ENCODE measurements at regions not wholly inside any gene's neighbourhood (a gene's known extent, or its start where the extent isn't known, plus 50 kb on each side); places are given as distances from the start of the nearest gene placed in this dataset.

DNA sequence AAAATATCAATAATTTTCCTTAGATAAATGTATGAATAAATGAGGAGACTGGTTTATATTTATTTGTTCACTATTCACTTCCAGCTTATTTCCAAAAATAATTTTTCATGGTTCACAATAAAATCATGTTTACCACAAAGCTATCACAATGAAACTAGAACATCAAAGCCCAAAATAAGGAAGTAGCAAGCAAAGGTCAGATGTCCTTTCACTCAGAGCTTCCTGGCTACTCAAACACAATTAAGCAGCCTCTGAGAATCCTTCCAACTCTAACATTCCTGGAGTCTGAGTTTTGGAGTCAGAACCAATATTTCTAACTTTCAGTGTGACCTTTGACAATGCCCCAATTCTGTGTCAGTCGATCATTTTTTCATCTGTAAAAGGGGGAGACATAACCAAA is 527.0 kb downstream of the SOX6 start:
- ChIA-PET CTCF (interaction anchor here (1.2 kb wide), 1 partner anchor 10 kb away, joined by 3 read pairs; no protein-coding TSS in a partner anchor), POLR2A (no interaction called here), RAD21 (ENCODE audit: low non-redundant PET in 1 of 2, low total read pairs in 2 of 2, uncharacterized antibody in 2 of 2, unreplicated experiment in 2 of 2) (no interaction called here)
- H3K36me3 ChIP-seq (ENCODE audit: control insufficient read depth in 1 of 2, insufficient read depth in 2 of 2, low read length in 2 of 2): no peaks in the 10 kb centered on the region
- no TSS peak for BruUV-seq (replicated peaks)
- H3K4me3 ChIP-seq (replicated peaks in 1 of 2; ENCODE audit: low read depth in 1 of 2, low read length in 2 of 2): no peak overlapping the region
- no peak overlapping the region for H3K4me2 ChIP-seq (ENCODE audit: low read length)
- no peaks in the 10 kb centered on the region for H4K20me1 ChIP-seq (ENCODE audit: insufficient read depth)
- no peaks in the 10 kb centered on the region for H3K79me2 ChIP-seq (ENCODE audit: insufficient read depth, low read length)
- no peaks in the 10 kb centered on the region for H3K9me3 ChIP-seq (ENCODE audit: control insufficient read depth in 1 of 2, insufficient read depth in 1 of 2, low read depth in 1 of 2, low read length in 2 of 2)
- no peak overlapping the region for H3K9ac ChIP-seq (ENCODE audit: low read length)
- no peak for DNase-seq (ENCODE audit: low read depth, low spot score)
- intact Hi-C loops (cut with micrococcal nuclease): no loop called here
- no peaks in the 10 kb centered on the region for H3K9me2 ChIP-seq (ENCODE audit: insufficient read depth)
- no peak for ATAC-seq
- TF ChIP-seq SRF (IDR thresholded peaks at IDR 0.05; ENCODE audit: low read depth) (no peak), CEBPB (IDR thresholded peaks at IDR 0.05; ENCODE audit: low read depth) (no peak), SP1 (IDR thresholded peaks at IDR 0.05; ENCODE audit: low read depth) (no peak), JUND (IDR thresholded peaks at IDR 0.05) (no peak), RAD21 (IDR thresholded peaks at IDR 0.05; ENCODE audit: low read depth) (no peak), EGR1 (IDR thresholded peaks at IDR 0.05; ENCODE audit: low read depth) (no peak), ZNF274 (IDR thresholded peaks at IDR 0.05; ENCODE audit: low read depth, low read length) (no peak), TCF7L2 (IDR thresholded peaks at IDR 0.05; ENCODE audit: borderline replicate concordance, extremely low read depth, insufficient read depth, insufficient read length) (no peak)
- TF ChIP-seq, protein P1, sequence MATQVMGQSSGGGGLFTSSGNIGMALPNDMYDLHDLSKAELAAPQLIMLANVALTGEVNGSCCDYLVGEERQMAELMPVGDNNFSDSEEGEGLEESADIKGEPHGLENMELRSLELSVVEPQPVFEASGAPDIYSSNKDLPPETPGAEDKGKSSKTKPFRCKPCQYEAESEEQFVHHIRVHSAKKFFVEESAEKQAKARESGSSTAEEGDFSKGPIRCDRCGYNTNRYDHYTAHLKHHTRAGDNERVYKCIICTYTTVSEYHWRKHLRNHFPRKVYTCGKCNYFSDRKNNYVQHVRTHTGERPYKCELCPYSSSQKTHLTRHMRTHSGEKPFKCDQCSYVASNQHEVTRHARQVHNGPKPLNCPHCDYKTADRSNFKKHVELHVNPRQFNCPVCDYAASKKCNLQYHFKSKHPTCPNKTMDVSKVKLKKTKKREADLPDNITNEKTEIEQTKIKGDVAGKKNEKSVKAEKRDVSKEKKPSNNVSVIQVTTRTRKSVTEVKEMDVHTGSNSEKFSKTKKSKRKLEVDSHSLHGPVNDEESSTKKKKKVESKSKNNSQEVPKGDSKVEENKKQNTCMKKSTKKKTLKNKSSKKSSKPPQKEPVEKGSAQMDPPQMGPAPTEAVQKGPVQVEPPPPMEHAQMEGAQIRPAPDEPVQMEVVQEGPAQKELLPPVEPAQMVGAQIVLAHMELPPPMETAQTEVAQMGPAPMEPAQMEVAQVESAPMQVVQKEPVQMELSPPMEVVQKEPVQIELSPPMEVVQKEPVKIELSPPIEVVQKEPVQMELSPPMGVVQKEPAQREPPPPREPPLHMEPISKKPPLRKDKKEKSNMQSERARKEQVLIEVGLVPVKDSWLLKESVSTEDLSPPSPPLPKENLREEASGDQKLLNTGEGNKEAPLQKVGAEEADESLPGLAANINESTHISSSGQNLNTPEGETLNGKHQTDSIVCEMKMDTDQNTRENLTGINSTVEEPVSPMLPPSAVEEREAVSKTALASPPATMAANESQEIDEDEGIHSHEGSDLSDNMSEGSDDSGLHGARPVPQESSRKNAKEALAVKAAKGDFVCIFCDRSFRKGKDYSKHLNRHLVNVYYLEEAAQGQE (IDR thresholded peaks at IDR 0.05; ENCODE audit: low read depth): no peak
- TF ChIP-seq, protein P2, sequence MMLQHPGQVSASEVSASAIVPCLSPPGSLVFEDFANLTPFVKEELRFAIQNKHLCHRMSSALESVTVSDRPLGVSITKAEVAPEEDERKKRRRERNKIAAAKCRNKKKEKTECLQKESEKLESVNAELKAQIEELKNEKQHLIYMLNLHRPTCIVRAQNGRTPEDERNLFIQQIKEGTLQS (IDR thresholded peaks at IDR 0.05): no peak
- TF ChIP-seq, protein P3, sequence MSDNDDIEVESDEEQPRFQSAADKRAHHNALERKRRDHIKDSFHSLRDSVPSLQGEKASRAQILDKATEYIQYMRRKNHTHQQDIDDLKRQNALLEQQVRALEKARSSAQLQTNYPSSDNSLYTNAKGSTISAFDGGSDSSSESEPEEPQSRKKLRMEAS (IDR thresholded peaks at IDR 0.05): no peak
- H3K4me1 ChIP-seq (ENCODE audit: control insufficient read depth in 1 of 2, insufficient read depth in 2 of 2, low read length in 2 of 2): no peaks in the 10 kb centered on the region
- H3K27ac ChIP-seq (ENCODE audit: low read depth, low read length): no peak overlapping the region
- peaks cover 13% of the 10 kb centered on the region; the same call in 1 of the 2 replicates for H3K27me3 ChIP-seq (ENCODE audit: insufficient read depth, low read length)
- no peak overlapping the region for H2AFZ ChIP-seq (ENCODE audit: low read depth, low read length, poor library complexity, severe bottlenecking)

All from HCT116 (cell line).